Natural killer cell (primary cell): ENCODE measurements at regions not wholly inside any gene's neighbourhood (a gene's known extent, or its start where the extent isn't known, plus 50 kb on each side); places are given as distances from the start of the nearest gene placed in this dataset.

Source experiments
- ATAC-seq, 3 donors: fragments of 150-1000 bp in 2 of 3; fragments of 200-7000 bp in 1 of 3; cut with Tn5 transposase; 1 replicate in 1 of 3; 2 replicates in 2 of 3; pipeline ENCODE4 v1.10.0; 2021; ENCODE audit warnings: mild to moderate bottlenecking in 2 of 3, moderate library complexity in 2 of 3
- DNase-seq, 2 donors: peaks; one replicate each; pipeline versions ENCODE4 v3.0.0 to v3.0.0-alpha.2; 2013 to 2021; ENCODE audit warnings: mixed read lengths in 1 of 2
- H3K27ac ChIP-seq: one replicate; pipeline ENCODE4 v1.5.1; 2013; ENCODE audit warnings: mild to moderate bottlenecking, low read length
- H3K27me3 ChIP-seq: one replicate; pipeline ENCODE4 v1.6.1; 2013; ENCODE audit warnings: low read length; ENCODE audit not compliant: control insufficient read depth, insufficient read depth
- H3K36me3 ChIP-seq: one replicate; pipeline ENCODE4 v1.6.1; 2013; ENCODE audit warnings: low read length; ENCODE audit not compliant: control insufficient read depth, insufficient read depth
- H3K4me1 ChIP-seq: one replicate; pipeline ENCODE4 v1.6.1; 2013; ENCODE audit warnings: low read length; ENCODE audit not compliant: control insufficient read depth, insufficient read depth
- H3K4me3 ChIP-seq: one replicate; pipeline ENCODE4 v1.5.1; 2013; ENCODE audit warnings: low read length
- H3K9me3 ChIP-seq: one replicate; pipeline ENCODE4 v1.6.1; 2013; ENCODE audit warnings: low read length; ENCODE audit not compliant: control insufficient read depth, insufficient read depth
- H3K27ac Mint-ChIP-seq, 2 donors: one replicate each; pipeline ENCODE4 v1.8.0; 2022; ENCODE audit warnings: mild to moderate bottlenecking in 2 of 2, mixed read lengths in 2 of 2, moderate library complexity in 1 of 2
- H3K27me3 Mint-ChIP-seq, 2 donors: one replicate each; pipeline ENCODE4 v1.8.0; 2022; ENCODE audit warnings: low read depth in 2 of 2, mixed read lengths in 2 of 2
- H3K36me3 Mint-ChIP-seq: one replicate; pipeline ENCODE4 v1.8.0; 2022; ENCODE audit warnings: mixed read lengths
- H3K4me1 Mint-ChIP-seq, 2 donors: one replicate each; pipeline ENCODE4 v1.8.0; 2022; ENCODE audit warnings: mixed read lengths in 2 of 2
- H3K4me3 Mint-ChIP-seq: one replicate; pipeline ENCODE4 v1.8.0; 2022; ENCODE audit warnings: mild to moderate bottlenecking, moderate library complexity, mixed read lengths
- H3K9me3 Mint-ChIP-seq, 2 donors: one replicate each; pipeline ENCODE4 v1.8.0; 2022; ENCODE audit warnings: mixed read lengths in 2 of 2
- CTCF ChIP-seq: fragments of 200-600 bp; IDR thresholded peaks from one replicate; pipeline ENCODE4 v1.8.0; 2022; ENCODE audit warnings: antibody characterized with exemption
- WGBS: methylation state at CpG from one replicate; pipeline ENCODE4 v1.1.7; 2013; ENCODE audit warnings: missing lambda C conversion rate; ENCODE audit not compliant: insufficient coverage; 5-methylcytosine and 5-hydroxymethylcytosine counted together
- intact Hi-C: fragments of 100-400 bp; cut with micrococcal nuclease; formaldehyde crosslinking; loops from one replicate; pipeline ENCODE4 v1.14.2; 2022

- intact Hi-C loops: no loop called here
- H3K36me3 Mint-ChIP-seq: no peaks in the 10 kb centered on the region
- no peak for TF ChIP-seq CTCF
- H3K9me3 ChIP-seq: no peaks in the 10 kb centered on the region
- no peaks in the 10 kb centered on the region for H3K36me3 ChIP-seq
- WGBS: no CpG with 5 or more reads among the region's 1 CpG
- no peaks in the 10 kb centered on the region for H3K27me3 Mint-ChIP-seq
- H3K4me3 Mint-ChIP-seq: no peak overlapping the region
- H3K4me1 Mint-ChIP-seq: no peaks in the 10 kb centered on the region
- peaks cover 5 to 7% of the 10 kb centered on the region in 2 donors for H3K9me3 Mint-ChIP-seq
- H3K27me3 ChIP-seq: no peaks in the 10 kb centered on the region
- no peaks in the 10 kb centered on the region for H3K4me1 ChIP-seq
- ATAC-seq (no peak), DNase-seq (no peak)
- H3K27ac ChIP-seq: no peak overlapping the region
- H3K4me3 ChIP-seq: no peak overlapping the region
- H3K27ac Mint-ChIP-seq: no peak overlapping the region
Observed at GRCh38 chr13:81488021-81488420, 1147.1 kb upstream of the SPRY2 start.

DNA sequence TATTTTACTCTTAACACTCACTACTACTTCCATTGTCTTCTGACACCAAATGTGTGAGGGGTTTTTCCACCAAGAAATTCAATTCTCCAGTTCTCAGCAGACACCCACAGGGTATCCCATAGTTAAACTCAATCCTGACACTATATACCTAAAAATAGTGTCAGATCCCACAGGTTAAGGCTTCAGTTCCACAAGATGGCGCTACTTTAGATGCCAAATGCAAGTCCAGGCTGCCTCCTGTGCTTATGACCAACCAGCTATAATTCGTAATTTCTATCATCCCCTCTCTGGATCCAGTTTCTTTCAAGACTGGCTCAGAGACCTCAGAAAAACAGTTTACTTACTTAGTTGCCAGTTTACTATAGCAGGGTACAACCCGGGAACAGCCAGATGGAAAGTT is 1146.2 kb upstream of the SPRY2 start:
- H3K27ac ChIP-seq: no peak overlapping the region
- Mint-ChIP-seq H3K4me3 (no peak overlapping the region), H3K27ac (no peak overlapping the region), H3K36me3 (no peaks in the 10 kb centered on the region), H3K27me3 (no peaks in the 10 kb centered on the region), H3K4me1 (no peaks in the 10 kb centered on the region), H3K9me3 (peaks cover 6 to 9% of the 10 kb centered on the region in 2 donors)
- no peaks in the 10 kb centered on the region for H3K9me3 ChIP-seq
- ATAC-seq (no peak), DNase-seq (no peak)
- H3K4me1 ChIP-seq: no peaks in the 10 kb centered on the region
- 65% methylated on average over 3 of the region's 3 CpGs for WGBS
- H3K27me3 ChIP-seq: no peaks in the 10 kb centered on the region
- no peak overlapping the region for H3K4me3 ChIP-seq
- intact Hi-C loops: no loop called here
- H3K36me3 ChIP-seq: no peaks in the 10 kb centered on the region
- no peak for TF ChIP-seq CTCF

- intact Hi-C loops: no loop called here
- Histone ChIP-seq H3K36me3 (no peaks in the 10 kb centered on the region), H3K4me3 (no peak overlapping the region), H3K27me3 (no peaks in the 10 kb centered on the region), H3K4me1 (no peaks in the 10 kb centered on the region), H3K9me3 (no peaks in the 10 kb centered on the region), H3K27ac (no peak overlapping the region)
- Mint-ChIP-seq H3K4me1 (no peaks in the 10 kb centered on the region), H3K36me3 (no peaks in the 10 kb centered on the region), H3K27ac (no peak overlapping the region), H3K9me3 (peaks cover 10 to 19% of the 10 kb centered on the region in 2 donors), H3K27me3 (no peaks in the 10 kb centered on the region), H3K4me3 (no peak overlapping the region)
- WGBS: 76% methylated on average over 2 of the region's 2 CpGs
- DNase-seq (no peak), ATAC-seq (no peak)
- no peak for TF ChIP-seq CTCF
Observed at GRCh38 chr13:81480634-81481033, 1139.7 kb upstream of the SPRY2 start.

- Histone ChIP-seq H3K9me3 (peaks cover 4% of the 10 kb centered on the region), H3K4me1 (no peaks in the 10 kb centered on the region), H3K27me3 (no peaks in the 10 kb centered on the region), H3K27ac (no peak overlapping the region), H3K36me3 (no peaks in the 10 kb centered on the region), H3K4me3 (no peak overlapping the region)
- H3K9me3 Mint-ChIP-seq: peaks cover 11 to 25% of the 10 kb centered on the region in 2 donors
- no peaks in the 10 kb centered on the region for H3K36me3 Mint-ChIP-seq
- ATAC-seq (no peak), DNase-seq (no peak)
- TF ChIP-seq CTCF: no peak
- no peaks in the 10 kb centered on the region for H3K27me3 Mint-ChIP-seq
- H3K27ac Mint-ChIP-seq: no peak overlapping the region
- H3K4me3 Mint-ChIP-seq: no peak overlapping the region
- intact Hi-C loops: no loop called here
- WGBS: 83% methylated on average over 1 of the region's 3 CpGs
- no peaks in the 10 kb centered on the region for H3K4me1 Mint-ChIP-seq
Observed at GRCh38 chr13:81473366-81473899, 1132.5 kb upstream of the SPRY2 start.
